Lower lobe of right lung (tissue), 2 donors: ENCODE measurements at regions not wholly inside any gene's neighbourhood (a gene's known extent, or its start where the extent isn't known, plus 50 kb on each side); places are given as distances from the start of the nearest gene placed in this dataset.
A peak's percentile ranks its signal among the peaks of the same experiment; 100 is the strongest.

Experiments used
- ATAC-seq, 2 donors: fragments of 200-7000 bp; cut with Tn5 transposase; one replicate each; pipeline ENCODE4 v1.9.1; 2020 to 2022; ENCODE audit warnings: mild to moderate bottlenecking in 2 of 2, moderate library complexity in 2 of 2
- DNase-seq: peaks from one replicate; pipeline ENCODE4 v3.0.0-alpha.2; 2020
- H3K27ac ChIP-seq: fragments of 200-600 bp; one replicate; pipeline ENCODE4 v1.8.0; 2022
- H3K27me3 ChIP-seq: fragments of 200-600 bp; one replicate; pipeline ENCODE4 v1.8.0; 2022; ENCODE audit warnings: low read depth
- H3K36me3 ChIP-seq: fragments of 200-600 bp; one replicate; pipeline ENCODE4 v1.8.0; 2022; ENCODE audit warnings: mild to moderate bottlenecking
- H3K4me1 ChIP-seq: fragments of 200-600 bp; one replicate; pipeline ENCODE4 v1.8.0; 2022
- H3K4me3 ChIP-seq: fragments of 200-600 bp; one replicate; pipeline ENCODE4 v1.8.0; 2022; ENCODE audit warnings: mild to moderate bottlenecking
- H3K9me3 ChIP-seq: fragments of 200-600 bp; one replicate; pipeline ENCODE4 v1.8.0; 2022
- intact Hi-C: fragments of 100-400 bp; cut with DNase I; formaldehyde crosslinking; loops from one replicate; pipeline ENCODE4 v1.11.0; 2022
- TF ChIP-seq, protein P1 (sequence below): fragments of 200-600 bp; IDR thresholded peaks from one replicate; pipeline ENCODE4 v1.8.0; 2022; ENCODE audit warnings: antibody characterized with exemption, mild to moderate bottlenecking
- donor health status: DM: no; HTN: yes; CAD: no; lungs with severe emphysema.

DNA sequence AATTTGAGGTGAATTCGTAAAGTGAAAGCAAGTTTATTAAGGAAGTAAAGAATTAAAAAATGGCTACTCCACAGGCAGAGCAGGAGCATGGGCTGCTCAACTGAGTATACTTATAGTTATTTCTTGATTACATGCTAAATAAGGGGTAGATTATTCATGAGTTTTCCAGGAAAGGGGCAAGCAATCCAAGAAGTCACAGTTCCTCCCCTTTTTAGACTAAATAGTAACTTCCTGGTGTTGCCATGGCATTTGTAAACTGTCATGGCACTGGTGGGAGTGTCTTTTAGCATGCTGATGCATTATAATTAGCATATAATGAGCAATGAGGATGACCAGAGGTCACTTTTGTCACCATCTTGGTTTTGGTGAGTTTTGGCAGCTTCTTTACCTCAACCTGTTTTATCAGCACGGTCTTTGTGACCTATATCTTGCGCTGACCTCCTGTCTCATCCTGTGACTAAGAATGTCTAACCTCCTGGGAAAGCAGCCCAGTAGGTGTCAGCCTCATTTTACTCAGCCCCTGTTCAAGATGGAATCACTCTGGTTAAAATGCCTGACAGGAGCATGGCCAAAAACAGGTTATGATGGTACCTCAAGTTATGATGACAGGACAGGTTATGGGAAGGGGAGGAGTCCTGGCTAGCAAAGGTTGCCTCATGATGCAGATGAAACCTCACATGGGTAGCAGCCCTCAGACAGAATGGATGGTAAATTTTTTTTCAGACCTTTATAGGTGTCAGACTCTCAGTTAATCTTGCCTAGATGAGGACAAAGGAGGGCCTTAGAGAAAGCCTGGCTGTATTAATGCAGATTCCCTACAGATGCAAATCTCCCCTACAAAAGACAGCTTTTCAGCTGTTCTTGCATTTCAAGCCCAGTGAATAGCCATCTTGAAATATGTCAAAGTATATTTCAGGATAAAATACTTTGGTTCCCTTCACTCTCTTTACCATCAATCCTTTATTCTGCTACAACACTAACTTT, 49.7 kb downstream of the SIPA1L2 start:
- DNase-seq, result no peak
- Histone ChIP-seq H3K27ac (peak overlapping the region; percentile 74), H3K27me3 (no peaks in the 10 kb centered on the region), H3K4me3 (no peak overlapping the region), H3K4me1 (peaks cover 55% of the 10 kb centered on the region), H3K36me3 (no peaks in the 10 kb centered on the region), H3K9me3 (no peaks in the 10 kb centered on the region)
- no peak for ATAC-seq
- intact Hi-C loops, result no loop called here
- TF ChIP-seq, protein P1, sequence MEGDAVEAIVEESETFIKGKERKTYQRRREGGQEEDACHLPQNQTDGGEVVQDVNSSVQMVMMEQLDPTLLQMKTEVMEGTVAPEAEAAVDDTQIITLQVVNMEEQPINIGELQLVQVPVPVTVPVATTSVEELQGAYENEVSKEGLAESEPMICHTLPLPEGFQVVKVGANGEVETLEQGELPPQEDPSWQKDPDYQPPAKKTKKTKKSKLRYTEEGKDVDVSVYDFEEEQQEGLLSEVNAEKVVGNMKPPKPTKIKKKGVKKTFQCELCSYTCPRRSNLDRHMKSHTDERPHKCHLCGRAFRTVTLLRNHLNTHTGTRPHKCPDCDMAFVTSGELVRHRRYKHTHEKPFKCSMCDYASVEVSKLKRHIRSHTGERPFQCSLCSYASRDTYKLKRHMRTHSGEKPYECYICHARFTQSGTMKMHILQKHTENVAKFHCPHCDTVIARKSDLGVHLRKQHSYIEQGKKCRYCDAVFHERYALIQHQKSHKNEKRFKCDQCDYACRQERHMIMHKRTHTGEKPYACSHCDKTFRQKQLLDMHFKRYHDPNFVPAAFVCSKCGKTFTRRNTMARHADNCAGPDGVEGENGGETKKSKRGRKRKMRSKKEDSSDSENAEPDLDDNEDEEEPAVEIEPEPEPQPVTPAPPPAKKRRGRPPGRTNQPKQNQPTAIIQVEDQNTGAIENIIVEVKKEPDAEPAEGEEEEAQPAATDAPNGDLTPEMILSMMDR, result no peak

DNA sequence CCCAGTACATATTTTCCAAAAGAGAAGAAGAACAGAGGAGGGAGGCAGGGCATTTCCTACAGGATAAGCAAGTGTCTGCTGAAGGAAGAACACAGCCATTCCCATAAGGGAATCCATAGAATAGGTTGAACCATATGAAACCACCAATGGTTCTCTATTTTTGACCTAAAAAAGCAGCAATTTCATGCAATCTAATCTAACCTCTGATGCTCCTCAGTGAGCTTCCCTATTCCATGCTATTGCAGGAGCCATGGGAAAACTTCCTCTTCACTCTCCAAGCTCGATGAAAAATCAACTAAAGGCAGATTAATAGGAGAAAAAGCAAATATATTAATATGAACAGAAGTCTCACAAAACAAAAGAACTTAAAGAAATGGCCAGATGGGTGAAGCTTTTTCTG, 50.5 kb downstream of the SIPA1L2 start:
- peak in 1 of 2 donors; percentile 37 for ATAC-seq
- Histone ChIP-seq H3K4me3 (no peak overlapping the region), H3K36me3 (no peaks in the 10 kb centered on the region), H3K27ac (peak overlapping the region; percentile 74), H3K4me1 (peaks cover 59% of the 10 kb centered on the region), H3K9me3 (no peaks in the 10 kb centered on the region), H3K27me3 (no peaks in the 10 kb centered on the region)
- DNase-seq, result no peak
- intact Hi-C loops, result no loop called here
- TF ChIP-seq, protein P1, result no peak

DNA sequence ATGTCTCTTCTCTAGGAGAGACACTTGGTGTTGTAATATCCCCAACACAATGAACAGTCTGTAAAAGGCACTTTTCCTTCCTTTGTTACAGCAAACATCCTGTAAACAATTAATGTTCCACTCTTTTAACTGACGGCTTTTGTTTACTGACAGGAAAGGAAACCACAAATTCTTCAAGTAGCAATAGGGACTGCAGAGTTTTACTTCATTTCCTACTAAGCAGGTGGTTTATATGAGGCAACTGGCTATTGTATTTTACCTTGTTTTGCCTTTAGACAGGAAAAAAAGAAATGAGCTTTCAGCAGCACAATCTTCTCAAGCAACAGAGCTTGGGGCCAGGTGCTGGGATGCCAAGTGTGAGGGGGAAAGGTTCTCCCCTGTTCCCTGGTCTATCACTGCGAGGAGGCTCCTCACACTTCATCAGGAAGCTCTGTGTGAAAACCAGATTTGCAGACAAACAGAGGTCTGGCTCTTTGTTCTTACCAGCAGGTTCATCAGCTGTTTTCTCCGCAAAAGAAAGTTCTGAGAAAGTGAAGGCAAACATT, 51.2 kb downstream of the SIPA1L2 start:
- Histone ChIP-seq H3K27ac (peak overlapping the region; percentile 74), H3K4me1 (peaks cover 59% of the 10 kb centered on the region), H3K36me3 (no peaks in the 10 kb centered on the region), H3K4me3 (no peak overlapping the region), H3K9me3 (no peaks in the 10 kb centered on the region), H3K27me3 (no peaks in the 10 kb centered on the region)
- intact Hi-C loops, result no loop called here
- ATAC-seq, result peak; percentile 37 to 49
- no peak for DNase-seq
- TF ChIP-seq, protein P1, result no peak

DNA sequence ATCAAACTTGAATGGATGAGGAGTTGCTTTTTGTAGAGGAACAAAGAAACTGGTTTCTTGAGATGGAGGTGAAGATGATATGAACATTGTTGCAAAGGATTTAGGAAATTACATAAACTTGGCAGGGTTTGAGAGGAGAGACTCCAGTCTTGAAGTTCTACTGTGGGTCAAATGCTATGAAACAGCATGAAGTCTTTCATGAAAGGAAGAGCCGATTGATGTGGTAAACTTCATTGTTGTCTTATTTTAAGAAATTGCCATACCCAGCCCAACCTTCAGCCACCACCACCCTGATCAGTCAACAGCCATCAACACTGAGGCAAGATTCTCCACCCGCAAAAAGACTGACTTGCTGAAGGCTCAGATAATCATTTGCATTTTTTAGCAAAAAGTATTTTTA, 52.2 kb downstream of the SIPA1L2 start:
- no peaks in the 10 kb centered on the region for H3K36me3 ChIP-seq
- TF ChIP-seq, protein P1, result no peak
- H3K4me1 ChIP-seq, result peaks cover 59% of the 10 kb centered on the region
- peak overlapping the region; percentile 74 for H3K27ac ChIP-seq
- intact Hi-C loops, result no loop called here
- H3K9me3 ChIP-seq, result no peaks in the 10 kb centered on the region
- no peak for DNase-seq
- H3K4me3 ChIP-seq, result no peak overlapping the region
- no peak for ATAC-seq
- no peaks in the 10 kb centered on the region for H3K27me3 ChIP-seq

DNA sequence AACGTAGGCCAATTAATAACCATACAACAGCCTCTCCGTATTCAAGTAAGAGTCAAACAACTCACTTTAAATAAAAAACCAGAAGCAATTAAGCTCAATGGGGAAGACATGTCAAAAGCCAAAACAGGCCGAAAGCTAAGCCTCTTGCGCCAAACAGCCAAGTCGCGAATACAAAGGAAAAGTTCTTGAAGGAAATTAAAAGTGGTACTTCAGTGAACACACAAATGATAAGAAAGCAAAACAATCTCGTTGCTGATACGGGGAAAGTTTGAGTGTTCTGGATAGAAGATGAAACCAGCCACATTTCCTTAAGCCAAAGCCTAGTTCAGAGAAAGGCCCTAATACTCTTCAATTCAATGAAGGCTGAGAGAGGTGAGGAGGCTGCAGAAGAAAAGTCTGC, 53.4 kb downstream of the SIPA1L2 start:
- ATAC-seq, result peak in 1 of 2 donors; percentile 38

More for the DNA sequence above, 53.4 kb downstream of the SIPA1L2 start:
- H3K27me3 ChIP-seq, result no peaks in the 10 kb centered on the region
- TF ChIP-seq, protein P1, result no peak
- intact Hi-C loops, result no loop called here
- H3K4me3 ChIP-seq, result no peak overlapping the region
- peaks cover 59% of the 10 kb centered on the region for H3K4me1 ChIP-seq
- no peaks in the 10 kb centered on the region for H3K9me3 ChIP-seq
- H3K27ac ChIP-seq, result peak overlapping the region; percentile 9
- no peaks in the 10 kb centered on the region for H3K36me3 ChIP-seq
- DNase-seq, result no peak
